ENCODE measurements at regions not wholly inside any gene's neighbourhood (a gene's known extent, or its start where the extent isn't known, plus 50 kb on each side); places are given as distances from the start of the nearest gene placed in this dataset.

DNA sequence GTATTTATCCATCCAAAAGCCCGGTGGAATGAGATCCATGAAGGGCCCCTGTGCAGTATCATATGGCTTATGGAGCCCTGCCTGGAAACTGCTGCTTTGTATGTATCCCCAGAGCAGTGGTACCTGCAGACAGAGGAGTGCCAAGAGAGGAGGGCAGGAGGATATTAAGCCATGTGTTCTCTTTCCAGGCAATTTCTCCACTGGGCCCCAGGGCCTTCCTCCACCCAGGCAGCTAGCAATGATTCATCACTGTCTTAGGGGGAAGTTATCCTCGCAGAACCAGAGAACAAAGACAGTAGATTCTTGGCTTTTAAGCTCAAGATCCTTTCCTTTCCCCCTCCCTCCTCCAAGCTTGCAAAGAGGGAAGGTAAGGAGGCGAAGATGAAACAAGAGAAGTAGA lies 98.1 kb downstream of the LRRC30 start:
- no peak overlapping the region for H3K4me3 Mint-ChIP-seq
- no peak for TF ChIP-seq CTCF (IDR thresholded peaks at IDR 0.05)
- ATAC-seq (ENCODE audit: poor library complexity) (no peak), DNase-seq (no peak)
- intact Hi-C loops (cut with DNase I, micrococcal nuclease), result no loop called here
- Histone ChIP-seq H3K4me3 (ENCODE audit: low read length) (no peak overlapping the region), H3K27ac (ENCODE audit: low read depth in 1 of 2, low read length in 2 of 2) (no peak overlapping the region), H3K4me1 (ENCODE audit: insufficient read depth, low read length) (no peaks in the 10 kb centered on the region), H3K36me3 (ENCODE audit: insufficient read depth, low read length) (no peaks in the 10 kb centered on the region), H3K9me3 (ENCODE audit: control insufficient read depth in 1 of 2, insufficient read depth in 1 of 2, low read length in 2 of 2) (peaks cover 0 to 9% of the 10 kb centered on the region in 2 experiments), H3K27me3 (ENCODE audit: control insufficient read depth in 1 of 2, insufficient read depth in 2 of 2, low read length in 2 of 2) (peaks cover 0 to 4% of the 10 kb centered on the region in 2 experiments)
- H3K36me3 Mint-ChIP-seq (ENCODE audit: low read depth), result no peaks in the 10 kb centered on the region
- no peaks in the 10 kb centered on the region for H3K4me1 Mint-ChIP-seq (ENCODE audit: low read depth)
- H3K27ac Mint-ChIP-seq, result no peak overlapping the region
- H3K9me3 Mint-ChIP-seq, result no peaks in the 10 kb centered on the region
- ChIA-PET CTCF (no interaction called here), POLR2A (no interaction called here)
- peaks cover 4% of the 10 kb centered on the region for H3K27me3 Mint-ChIP-seq

DNA sequence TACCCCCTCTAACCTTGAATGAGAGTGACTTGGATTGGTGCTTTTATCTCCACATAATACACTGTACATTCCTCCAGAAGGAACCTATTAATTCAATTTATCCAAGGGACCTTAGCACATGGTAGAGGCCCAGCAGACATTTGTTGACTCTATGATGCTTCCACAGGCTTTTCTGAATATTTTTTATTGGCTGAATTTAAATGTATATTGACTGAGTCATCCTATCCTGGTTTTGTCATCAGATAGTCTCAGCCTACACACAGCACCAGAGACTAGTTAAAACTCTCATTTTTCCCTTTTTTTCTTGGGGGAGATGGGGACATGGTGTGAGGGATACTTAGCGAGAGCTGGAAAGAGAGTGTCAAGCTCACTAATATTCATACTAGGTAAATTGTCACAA lies 101.6 kb downstream of the LRRC30 start:
- TF ChIP-seq CTCF (IDR thresholded peaks at IDR 0.05), result no peak
- Histone ChIP-seq H3K4me3 (ENCODE audit: low read length) (no peak overlapping the region), H3K4me1 (ENCODE audit: insufficient read depth, low read length) (no peaks in the 10 kb centered on the region), H3K9me3 (ENCODE audit: control insufficient read depth in 1 of 2, insufficient read depth in 1 of 2, low read length in 2 of 2) (peaks cover 0 to 14% of the 10 kb centered on the region in 2 experiments), H3K27ac (ENCODE audit: low read depth in 1 of 2, low read length in 2 of 2) (no peak overlapping the region), H3K27me3 (ENCODE audit: control insufficient read depth in 1 of 2, insufficient read depth in 2 of 2, low read length in 2 of 2) (peaks cover 0 to 4% of the 10 kb centered on the region in 2 experiments), H3K36me3 (ENCODE audit: insufficient read depth, low read length) (no peaks in the 10 kb centered on the region)
- no peak for ATAC-seq (ENCODE audit: poor library complexity)
- Mint-ChIP-seq H3K4me3 (no peak overlapping the region), H3K27me3 (peaks cover 4% of the 10 kb centered on the region), H3K36me3 (ENCODE audit: low read depth) (no peaks in the 10 kb centered on the region), H3K4me1 (ENCODE audit: low read depth) (no peaks in the 10 kb centered on the region), H3K27ac (no peak overlapping the region), H3K9me3 (no peaks in the 10 kb centered on the region)
- CTCF ChIA-PET, result no interaction called here
- DNase-seq, result no peak
- intact Hi-C loops (cut with DNase I, micrococcal nuclease), result no loop called here
- POLR2A ChIA-PET, result no interaction called here

GRCh38 chr18:7333025-7333562 lies 102.2 kb downstream of the LRRC30 start:
- TF ChIP-seq CTCF (IDR thresholded peaks at IDR 0.05), result no peak
- no peak overlapping the region for H3K27ac ChIP-seq (ENCODE audit: low read depth in 1 of 2, low read length in 2 of 2)
- POLR2A ChIA-PET, result no interaction called here
- H3K27ac Mint-ChIP-seq, result no peak overlapping the region
- intact Hi-C loops (cut with DNase I, micrococcal nuclease), result no loop called here
- CTCF ChIA-PET, result no interaction called here
- DNase-seq, result no peak
- no peak overlapping the region for H3K4me3 ChIP-seq (ENCODE audit: low read length)
- no peak for ATAC-seq (ENCODE audit: poor library complexity)
- no peaks in the 10 kb centered on the region for H3K36me3 Mint-ChIP-seq (ENCODE audit: low read depth)
- no peaks in the 10 kb centered on the region for H3K4me1 Mint-ChIP-seq (ENCODE audit: low read depth)
- H3K4me3 Mint-ChIP-seq, result no peak overlapping the region
- peaks cover 0 to 4% of the 10 kb centered on the region in 2 experiments for H3K27me3 ChIP-seq (ENCODE audit: control insufficient read depth in 1 of 2, insufficient read depth in 2 of 2, low read length in 2 of 2)
- H3K36me3 ChIP-seq (ENCODE audit: insufficient read depth, low read length), result no peaks in the 10 kb centered on the region
- H3K9me3 ChIP-seq (ENCODE audit: control insufficient read depth in 1 of 2, insufficient read depth in 1 of 2, low read length in 2 of 2), result peaks cover 0 to 14% of the 10 kb centered on the region in 2 experiments
- H3K4me1 ChIP-seq (ENCODE audit: insufficient read depth, low read length), result no peaks in the 10 kb centered on the region
- H3K9me3 Mint-ChIP-seq, result no peaks in the 10 kb centered on the region
- peaks cover 4% of the 10 kb centered on the region for H3K27me3 Mint-ChIP-seq

Measured in CD4-positive, alpha-beta T cell (primary cell).